HL-60 (cell line): ENCODE measurements at regions not wholly inside any gene's neighbourhood (a gene's known extent, or its start where the extent isn't known, plus 50 kb on each side); places are given as distances from the start of the nearest gene placed in this dataset.

Experiments used
- DNase-seq, 2 experiments: peaks; one replicate each; pipeline ENCODE4 v3.0.0-alpha.2; 2010 to 2020; ENCODE audit warnings: low read depth in 1 of 2, low spot score in 1 of 2
- H3K27ac ChIP-seq: fragments of 250-450 bp; sonication (Bioruptor Pico); replicated peaks from 2 replicates; pipeline ENCODE4 v1.5.1; 2020; ENCODE audit warnings: mild to moderate bottlenecking, moderate library complexity
- H3K27me3 ChIP-seq: fragments of 250-450 bp; sonication (Bioruptor Pico); 2 replicates; pipeline ENCODE4 v1.5.1; 2021; ENCODE audit warnings: mild to moderate bottlenecking, moderate library complexity; ENCODE audit not compliant: insufficient read depth, poor library complexity, severe bottlenecking
- H3K4me3 ChIP-seq: replicated peaks from 2 replicates; pipeline ENCODE4 v1.5.1; 2011; ENCODE audit warnings: mild to moderate bottlenecking, control low read depth, low read length; ENCODE audit not compliant: insufficient read depth
- CTCF ChIP-seq: IDR thresholded peaks from one replicate; pipeline ENCODE4 v1.5.1; 2011; ENCODE audit warnings: low read length, control low read depth, inconsistent platforms; ENCODE audit not compliant: insufficient read depth
- GABPA ChIP-seq: IDR thresholded peaks from 2 replicates; pipeline ENCODE4 v1.6.1; 2012; ENCODE audit warnings: low read depth
- POLR2AphosphoS5 ChIP-seq: IDR thresholded peaks from 2 replicates; pipeline ENCODE4 v1.6.1; 2012; ENCODE audit warnings: low read depth
- REST ChIP-seq: IDR thresholded peaks from 2 replicates; pipeline ENCODE4 v1.6.1; 2012; ENCODE audit warnings: low read depth; ENCODE audit not compliant: insufficient replicate concordance
- SPI1 ChIP-seq: IDR thresholded peaks from 2 replicates; pipeline ENCODE4 v1.6.1; 2012; ENCODE audit warnings: low read depth, mild to moderate bottlenecking, borderline replicate concordance

DNA sequence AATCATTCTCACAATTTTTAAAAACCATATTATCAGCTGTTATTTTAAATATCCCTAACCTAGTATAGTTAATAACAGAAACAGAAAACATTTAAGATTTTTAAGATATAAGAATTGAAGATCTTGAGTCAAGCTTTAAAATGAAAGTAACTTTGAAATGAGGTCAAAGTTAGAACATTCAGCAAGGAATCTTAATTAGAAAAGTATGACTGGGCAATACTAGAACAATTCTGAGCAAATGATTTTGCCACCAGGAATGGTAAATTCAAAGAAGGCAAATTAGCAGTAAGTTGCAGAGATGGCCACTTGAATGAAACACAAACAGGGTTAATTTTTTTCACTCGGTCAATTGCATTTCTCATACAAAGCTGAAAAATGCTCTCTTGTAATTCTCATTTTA lies 117.9 kb downstream of the NXNL2 start:
- DNase-seq = no peak
- H3K4me3 ChIP-seq = no peak overlapping the region
- no peak for TF ChIP-seq REST
- no peak for TF ChIP-seq POLR2AphosphoS5
- no peak for TF ChIP-seq CTCF
- no peak for TF ChIP-seq GABPA
- no peak for TF ChIP-seq SPI1
- no peaks in the 10 kb centered on the region for H3K27me3 ChIP-seq
- no peak overlapping the region for H3K27ac ChIP-seq

GRCh38 chr9:88653406-88653805 lies 118.4 kb downstream of the NXNL2 start:
- TF ChIP-seq SPI1 (no peak), GABPA (no peak), CTCF (no peak), POLR2AphosphoS5 (no peak)
- DNase-seq = no peak
- Histone ChIP-seq H3K27me3 (no peaks in the 10 kb centered on the region), H3K27ac (no peak overlapping the region), H3K4me3 (no peak overlapping the region)

- no peak overlapping the region for H3K27ac ChIP-seq
These were observed 118.9 kb downstream of the NXNL2 start for GRCh38 chr9:88653911-88654310.

DNA sequence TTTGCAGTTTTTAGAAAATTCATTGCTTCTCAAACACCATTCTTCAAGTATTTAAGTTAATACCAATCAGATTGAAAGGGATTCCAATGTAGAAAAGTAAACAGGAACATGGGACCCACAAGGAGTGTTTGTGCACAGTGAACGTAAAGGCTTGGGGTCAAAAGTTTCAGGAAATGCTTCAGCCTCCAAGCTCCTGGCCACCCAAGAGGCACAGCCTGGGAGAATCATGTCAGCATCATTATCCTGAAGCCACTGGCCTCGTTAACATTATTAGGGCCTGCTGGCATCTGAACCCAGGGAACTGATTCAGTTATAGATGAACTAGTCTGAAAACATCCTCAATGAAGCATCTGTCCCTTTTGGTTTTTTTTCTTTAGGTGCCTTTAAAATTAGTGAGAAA lies 122.9 kb downstream of the NXNL2 start:
- H3K4me3 ChIP-seq = no peak overlapping the region
- H3K27me3 ChIP-seq = no peaks in the 10 kb centered on the region
- TF ChIP-seq REST (no peak), POLR2AphosphoS5 (no peak)
- no peak overlapping the region for H3K27ac ChIP-seq
- no peak for DNase-seq

More at GRCh38 chr9:88653911-88654310, 118.9 kb downstream of the NXNL2 start:
- H3K27me3 ChIP-seq = no peaks in the 10 kb centered on the region
- no peak for DNase-seq
- H3K4me3 ChIP-seq = no peak overlapping the region
- TF ChIP-seq REST = no peak
- no peak for TF ChIP-seq GABPA
- no peak for TF ChIP-seq POLR2AphosphoS5
